ENCODE measurements at regions not wholly inside any gene's neighbourhood (a gene's known extent, or its start where the extent isn't known, plus 50 kb on each side); places are given as distances from the start of the nearest gene placed in this dataset.
"Not testable (repeated sequence)": the region's sequence is repeated elsewhere in the genome, so short reads cannot be mapped to it uniquely, and the experiment has no call there.

DNA sequence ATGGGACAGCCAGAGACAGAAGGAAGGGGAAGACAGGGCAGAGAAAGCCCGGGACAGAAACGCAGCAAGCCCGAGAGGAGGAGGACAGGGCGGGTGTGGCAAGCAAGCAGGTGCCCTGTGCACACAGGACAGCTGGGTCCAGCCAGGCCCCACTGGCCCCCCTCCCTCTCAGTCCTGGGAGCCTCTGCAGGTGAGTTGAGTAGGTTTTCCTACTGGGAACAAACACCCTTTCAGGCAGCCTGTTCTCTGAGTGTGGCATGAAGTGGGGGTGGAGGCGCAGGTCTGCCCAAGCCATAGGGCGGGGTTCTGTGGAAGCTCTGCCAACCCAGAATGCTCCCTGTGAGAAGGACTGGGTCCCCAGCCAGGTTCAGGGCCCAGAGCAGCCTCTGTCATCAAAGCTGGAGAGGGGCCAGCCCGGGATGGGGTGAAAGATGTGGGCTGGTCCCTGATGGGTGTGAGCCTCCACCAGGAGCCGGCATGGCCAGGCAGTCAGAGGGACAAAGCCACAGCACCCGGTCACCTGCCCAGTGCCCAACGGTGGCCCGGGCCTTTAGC lies 129.4 kb downstream of the TFCP2L1 start:
- Histone ChIP-seq H3K27me3 (ENCODE audit: insufficient read depth, poor library complexity, severe bottlenecking) (no peaks in the 10 kb centered on the region), H3K9me3 (ENCODE audit: severe bottlenecking) (no peaks in the 10 kb centered on the region), H3K27ac (ENCODE audit: poor library complexity, severe bottlenecking) (no peak overlapping the region), H3K36me3 (ENCODE audit: low read depth) (no peaks in the 10 kb centered on the region), H3K4me1 (ENCODE audit: insufficient read depth, poor library complexity, severe bottlenecking) (no peaks in the 10 kb centered on the region), H3K4me3 (ENCODE audit: severe bottlenecking) (no peak overlapping the region)
- no peak for DNase-seq (ENCODE audit: low spot score)
- TF ChIP-seq, protein P1, sequence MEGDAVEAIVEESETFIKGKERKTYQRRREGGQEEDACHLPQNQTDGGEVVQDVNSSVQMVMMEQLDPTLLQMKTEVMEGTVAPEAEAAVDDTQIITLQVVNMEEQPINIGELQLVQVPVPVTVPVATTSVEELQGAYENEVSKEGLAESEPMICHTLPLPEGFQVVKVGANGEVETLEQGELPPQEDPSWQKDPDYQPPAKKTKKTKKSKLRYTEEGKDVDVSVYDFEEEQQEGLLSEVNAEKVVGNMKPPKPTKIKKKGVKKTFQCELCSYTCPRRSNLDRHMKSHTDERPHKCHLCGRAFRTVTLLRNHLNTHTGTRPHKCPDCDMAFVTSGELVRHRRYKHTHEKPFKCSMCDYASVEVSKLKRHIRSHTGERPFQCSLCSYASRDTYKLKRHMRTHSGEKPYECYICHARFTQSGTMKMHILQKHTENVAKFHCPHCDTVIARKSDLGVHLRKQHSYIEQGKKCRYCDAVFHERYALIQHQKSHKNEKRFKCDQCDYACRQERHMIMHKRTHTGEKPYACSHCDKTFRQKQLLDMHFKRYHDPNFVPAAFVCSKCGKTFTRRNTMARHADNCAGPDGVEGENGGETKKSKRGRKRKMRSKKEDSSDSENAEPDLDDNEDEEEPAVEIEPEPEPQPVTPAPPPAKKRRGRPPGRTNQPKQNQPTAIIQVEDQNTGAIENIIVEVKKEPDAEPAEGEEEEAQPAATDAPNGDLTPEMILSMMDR (IDR thresholded peaks at IDR 0.05; ENCODE audit: poor library complexity, severe bottlenecking): no peak
- ATAC-seq (ENCODE audit: low read depth): peak; percentile 22; the same call in 1 of the 3 replicates

DNA sequence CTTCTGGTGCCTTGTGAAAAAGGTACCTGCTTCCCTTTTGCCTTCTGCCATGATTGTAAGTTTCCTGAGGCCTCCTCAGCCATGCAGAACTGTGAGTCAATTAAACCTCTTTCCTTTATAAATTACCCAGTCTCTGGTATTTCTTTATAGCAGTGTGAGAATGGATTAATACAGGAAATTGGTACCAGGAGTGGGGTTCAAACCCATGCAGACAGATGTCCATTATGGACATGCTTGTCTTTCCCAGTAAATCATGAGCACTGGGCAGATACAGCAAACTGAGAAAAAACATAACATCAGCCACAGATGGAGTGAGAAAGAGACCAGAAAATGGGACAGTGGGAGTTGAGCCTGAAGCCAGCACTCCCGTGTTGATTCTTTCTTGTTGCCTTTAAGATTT lies 127.5 kb downstream of the TFCP2L1 start:
- not testable (repeated sequence) for H3K27me3 ChIP-seq (ENCODE audit: insufficient read depth, poor library complexity, severe bottlenecking); H3K9me3 ChIP-seq (ENCODE audit: severe bottlenecking); H3K4me3 ChIP-seq (ENCODE audit: severe bottlenecking); ATAC-seq (ENCODE audit: low read depth); H3K4me1 ChIP-seq (ENCODE audit: insufficient read depth, poor library complexity, severe bottlenecking); H3K36me3 ChIP-seq (ENCODE audit: low read depth); DNase-seq (ENCODE audit: low spot score); H3K27ac ChIP-seq (ENCODE audit: poor library complexity, severe bottlenecking)

DNA sequence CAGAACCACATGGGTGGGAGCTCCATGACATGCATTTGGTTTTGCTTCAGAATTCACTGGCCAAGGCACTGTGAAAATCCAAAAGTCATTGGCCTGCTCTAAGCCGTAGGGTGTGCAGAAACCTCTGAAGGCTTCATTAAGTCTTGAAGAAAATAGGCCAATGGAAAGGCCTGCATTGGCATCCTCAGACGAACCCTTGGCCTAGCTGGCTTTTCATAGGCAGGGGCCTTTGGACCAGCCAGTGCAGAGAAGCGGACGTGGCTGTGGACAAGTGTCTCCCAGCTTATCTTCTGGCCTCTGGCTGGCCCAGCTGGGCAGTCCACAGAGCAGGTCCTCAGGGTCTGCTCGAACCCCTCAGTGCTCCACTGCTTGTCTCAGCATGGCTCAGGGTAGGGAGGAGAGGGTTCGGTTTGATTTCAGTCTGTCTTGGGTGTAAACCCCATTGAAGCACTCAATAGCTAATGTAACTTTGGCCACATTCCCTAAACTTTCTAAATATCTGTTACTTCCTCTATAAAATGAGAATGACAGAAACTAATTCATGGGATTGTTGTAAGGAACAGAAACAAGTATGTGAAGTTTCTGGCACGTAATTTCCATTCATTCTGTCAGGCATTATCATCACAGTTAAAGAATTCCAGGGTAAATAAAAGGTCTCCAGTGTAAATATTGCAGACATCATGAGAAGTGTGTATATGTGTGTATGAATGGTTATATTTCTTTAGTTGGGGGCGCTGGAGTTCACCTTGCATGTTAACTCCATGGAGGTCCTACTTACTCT lies 125.5 kb downstream of the TFCP2L1 start:
- no peak for DNase-seq (ENCODE audit: low spot score)
- H3K4me3 ChIP-seq (ENCODE audit: severe bottlenecking): no peak overlapping the region
- H3K4me1 ChIP-seq (ENCODE audit: insufficient read depth, poor library complexity, severe bottlenecking): no peaks in the 10 kb centered on the region
- H3K27me3 ChIP-seq (ENCODE audit: insufficient read depth, poor library complexity, severe bottlenecking): no peaks in the 10 kb centered on the region
- no peaks in the 10 kb centered on the region for H3K36me3 ChIP-seq (ENCODE audit: low read depth)
- H3K9me3 ChIP-seq (ENCODE audit: severe bottlenecking): peaks cover 4% of the 10 kb centered on the region
- peak; percentile 60; the same call in 2 of the 3 replicates for ATAC-seq (ENCODE audit: low read depth)
- TF ChIP-seq, protein P1 (IDR thresholded peaks at IDR 0.05; ENCODE audit: poor library complexity, severe bottlenecking): no peak
- no peak overlapping the region for H3K27ac ChIP-seq (ENCODE audit: poor library complexity, severe bottlenecking)

DNA sequence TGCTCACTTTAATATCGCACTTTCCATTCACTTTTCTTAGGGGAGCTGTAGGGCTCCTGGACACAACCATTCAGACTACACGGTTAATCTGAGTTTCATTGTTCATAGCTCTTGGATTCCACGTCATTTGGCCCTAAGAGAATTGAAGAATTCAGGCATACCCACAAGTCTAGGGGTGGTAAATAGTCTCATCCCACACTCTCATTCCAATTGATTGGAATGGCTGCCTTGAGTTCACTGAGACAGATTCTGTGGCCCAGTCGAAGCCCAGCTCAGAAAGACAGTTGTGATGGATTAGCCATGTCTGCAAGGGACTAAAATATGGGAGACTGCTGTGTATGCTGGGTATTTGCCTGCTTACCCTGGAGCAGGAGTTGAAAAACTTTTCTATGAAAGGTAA lies 124.6 kb downstream of the TFCP2L1 start:
- ATAC-seq (ENCODE audit: low read depth) (no peak), DNase-seq (ENCODE audit: low spot score) (no peak)
- TF ChIP-seq, protein P1 (IDR thresholded peaks at IDR 0.05; ENCODE audit: poor library complexity, severe bottlenecking): no peak
- no peaks in the 10 kb centered on the region for H3K4me1 ChIP-seq (ENCODE audit: insufficient read depth, poor library complexity, severe bottlenecking)
- H3K36me3 ChIP-seq (ENCODE audit: low read depth): no peaks in the 10 kb centered on the region
- H3K9me3 ChIP-seq (ENCODE audit: severe bottlenecking): peaks cover 4% of the 10 kb centered on the region
- no peak overlapping the region for H3K4me3 ChIP-seq (ENCODE audit: severe bottlenecking)
- H3K27me3 ChIP-seq (ENCODE audit: insufficient read depth, poor library complexity, severe bottlenecking): no peaks in the 10 kb centered on the region
- no peak overlapping the region for H3K27ac ChIP-seq (ENCODE audit: poor library complexity, severe bottlenecking)

DNA sequence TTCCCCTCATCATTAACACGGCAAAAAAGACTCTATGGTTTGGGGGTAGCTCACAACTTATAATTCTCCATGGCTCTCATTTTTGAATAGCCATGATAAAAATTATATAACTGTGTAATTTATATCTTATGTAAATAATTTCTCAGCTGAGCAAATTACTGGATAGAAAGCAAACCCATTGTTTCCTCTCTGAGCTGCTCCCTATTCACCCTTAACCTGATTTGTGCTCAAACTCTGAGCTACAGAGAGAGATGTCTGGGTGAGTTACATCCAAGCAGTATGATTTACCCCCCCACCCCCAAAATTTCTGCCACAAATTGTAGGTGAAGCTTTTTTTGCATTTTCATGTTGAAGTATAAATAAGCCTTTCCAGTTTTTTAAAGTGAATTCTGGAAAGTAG lies 123.7 kb downstream of the TFCP2L1 start:
- no peaks in the 10 kb centered on the region for H3K4me1 ChIP-seq (ENCODE audit: insufficient read depth, poor library complexity, severe bottlenecking)
- no peak overlapping the region for H3K4me3 ChIP-seq (ENCODE audit: severe bottlenecking)
- no peaks in the 10 kb centered on the region for H3K27me3 ChIP-seq (ENCODE audit: insufficient read depth, poor library complexity, severe bottlenecking)
- H3K9me3 ChIP-seq (ENCODE audit: severe bottlenecking): peaks cover 4% of the 10 kb centered on the region
- no peaks in the 10 kb centered on the region for H3K36me3 ChIP-seq (ENCODE audit: low read depth)
- ATAC-seq (ENCODE audit: low read depth) (no peak), DNase-seq (ENCODE audit: low spot score) (no peak)
- no peak overlapping the region for H3K27ac ChIP-seq (ENCODE audit: poor library complexity, severe bottlenecking)
- TF ChIP-seq, protein P1 (IDR thresholded peaks at IDR 0.05; ENCODE audit: poor library complexity, severe bottlenecking): no peak

All from RWPE2 (cell line).